Cardiac septum (tissue), 1 donor: ENCODE measurements at regions not wholly inside any gene's neighbourhood (a gene's known extent, or its start where the extent isn't known, plus 50 kb on each side); places are given as distances from the start of the nearest gene placed in this dataset.

ENCODE experiments used
- DNase-seq: peaks from one replicate; pipeline ENCODE4 v3.0.0-alpha.2; 2020; ENCODE audit warnings: low spot score
- intact Hi-C: fragments of 100-400 bp; cut with DNase I; formaldehyde crosslinking; loops from one replicate; pipeline ENCODE4 v1.14.0; 2022
- donor health status: DM: no; HTN: no; CAD: no.

DNA sequence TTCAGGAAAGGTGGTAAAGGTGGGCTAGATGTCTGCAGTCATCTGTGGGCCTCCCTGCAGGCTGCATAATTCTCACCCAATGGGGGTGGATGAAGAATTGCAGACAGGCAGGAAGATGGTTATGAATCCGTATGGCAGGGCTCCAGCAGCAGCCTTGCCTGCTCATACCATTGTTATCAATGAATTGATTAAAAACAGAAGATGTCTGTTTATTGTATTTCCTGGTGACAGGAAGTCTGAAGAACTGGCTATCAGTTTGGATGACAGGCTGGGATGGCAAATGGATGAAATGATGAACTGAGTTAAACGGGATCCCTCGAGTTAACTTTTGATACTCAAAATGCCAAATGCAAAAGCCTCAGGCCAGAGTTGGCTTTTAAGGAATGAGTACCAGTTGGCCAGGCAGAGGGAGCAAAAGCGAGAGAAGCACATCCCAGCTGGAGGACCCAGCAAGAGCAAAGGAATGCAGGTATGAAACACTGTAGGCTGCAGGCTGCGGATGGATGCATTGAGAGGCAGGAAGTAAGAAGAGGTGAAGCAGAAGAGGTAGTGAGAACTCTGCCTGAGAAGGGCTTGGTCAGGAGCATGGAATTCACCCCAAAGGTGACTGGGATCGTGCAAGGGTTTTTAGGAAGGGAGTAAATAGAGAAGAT is 550.0 kb upstream of the TBX3 start:
- intact Hi-C loops, result no loop called here
- no peak for DNase-seq

DNA sequence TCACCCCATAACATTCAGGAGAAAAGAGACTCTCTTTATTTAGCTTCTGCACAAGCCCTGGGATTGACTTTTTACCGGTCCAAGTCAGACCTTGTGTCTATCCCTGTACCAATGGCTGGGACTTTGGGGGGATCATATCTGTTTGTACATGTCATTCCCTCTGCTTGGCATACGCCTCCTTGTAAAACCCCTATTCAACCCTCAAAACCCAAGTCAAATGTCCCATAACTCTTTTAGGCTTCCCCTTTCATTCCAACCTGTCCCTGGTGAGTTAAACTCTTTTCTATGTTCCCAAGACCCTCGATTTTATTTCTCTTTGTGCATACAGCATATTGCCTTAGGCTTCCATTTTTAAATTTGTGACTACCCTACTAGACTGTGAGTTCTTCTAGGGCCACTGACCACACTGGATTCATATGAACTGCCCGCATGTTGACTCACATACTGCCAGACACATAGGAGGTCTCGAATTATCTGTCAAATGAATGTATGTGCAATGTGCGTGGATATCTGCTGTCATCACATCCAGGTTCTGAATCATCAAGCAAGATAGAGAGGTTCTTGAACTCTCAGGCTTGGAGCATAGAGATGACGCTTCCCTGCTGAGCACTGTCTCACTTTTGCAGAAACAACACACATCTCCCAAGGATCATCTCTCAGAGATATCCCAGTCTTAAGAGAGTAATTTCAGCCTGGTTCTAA is 548.6 kb upstream of the TBX3 start:
- intact Hi-C loops, result no loop called here

DNA sequence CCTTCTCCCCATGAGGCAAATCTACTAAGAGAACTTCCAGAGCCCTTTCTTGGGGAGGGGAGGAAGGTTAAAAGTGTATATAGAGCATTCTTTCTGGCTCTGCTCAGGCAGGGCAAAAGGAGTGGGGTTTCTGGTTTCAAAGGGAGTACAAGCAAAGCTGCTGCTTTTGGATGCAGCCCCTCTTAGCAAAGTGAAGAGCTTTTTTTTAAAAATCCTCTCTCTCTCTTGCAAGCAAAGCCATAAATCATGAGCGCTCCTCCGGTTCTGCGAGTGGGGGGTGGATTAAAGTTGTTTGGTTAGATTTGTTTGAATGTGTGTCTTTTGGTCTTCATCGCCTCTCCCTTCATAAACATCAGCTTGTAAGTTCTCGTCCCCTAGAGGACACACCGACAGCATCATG is 546.6 kb upstream of the TBX3 start:
- intact Hi-C loops, result no loop called here
- DNase-seq, result no peak

More for the DNA sequence above, 548.6 kb upstream of the TBX3 start:
- DNase-seq, result no peak

DNA sequence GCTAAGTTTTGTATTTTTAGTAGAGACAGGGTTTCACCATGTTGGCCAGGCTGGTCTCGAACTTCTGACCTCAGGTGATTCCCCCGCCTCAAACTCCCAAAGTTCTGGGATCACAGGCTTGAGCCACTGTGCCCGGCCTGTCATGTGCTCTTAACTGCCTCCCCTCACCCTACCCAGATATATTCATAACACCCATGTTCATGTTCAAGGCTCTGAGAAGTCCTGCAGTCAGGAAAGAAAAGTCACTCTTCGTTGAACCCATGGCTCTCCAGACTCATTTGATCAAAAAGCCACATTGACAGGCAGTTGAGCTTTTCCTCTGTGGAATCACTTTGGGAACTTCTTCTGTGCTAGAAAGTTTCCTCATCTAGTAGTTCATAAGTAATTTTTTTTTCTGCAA is 545.5 kb upstream of the TBX3 start:
- intact Hi-C loops, result loop anchor here (5.0 kb wide), 2 partner anchors 108 to 547 kb away; partner anchors contain the start of gene TBX3

DNA sequence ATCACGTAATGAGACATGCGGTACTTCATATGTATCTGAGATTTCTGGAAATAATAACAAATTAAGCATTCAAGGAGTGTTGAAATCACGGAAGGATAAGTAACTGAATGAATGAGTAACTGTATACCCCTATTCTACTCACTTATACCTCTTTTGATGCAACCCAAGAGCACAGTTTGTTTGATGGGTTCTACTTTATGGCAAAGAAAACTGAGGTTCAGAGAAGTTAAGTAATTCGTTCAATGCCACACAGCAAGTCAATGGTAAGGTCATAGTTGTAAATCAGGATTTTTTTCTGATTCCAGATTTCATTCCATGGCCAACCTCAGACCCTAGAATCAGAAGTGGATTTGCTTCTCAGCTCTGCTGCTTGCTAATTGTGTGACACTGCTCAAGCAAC is 544.5 kb upstream of the TBX3 start:
- intact Hi-C loops, result loop anchor here (5.0 kb wide), 2 partner anchors 109 to 546 kb away; partner anchors contain the start of gene TBX3
- no peak for DNase-seq

More for the DNA sequence above, 545.5 kb upstream of the TBX3 start:
- DNase-seq, result no peak

DNA sequence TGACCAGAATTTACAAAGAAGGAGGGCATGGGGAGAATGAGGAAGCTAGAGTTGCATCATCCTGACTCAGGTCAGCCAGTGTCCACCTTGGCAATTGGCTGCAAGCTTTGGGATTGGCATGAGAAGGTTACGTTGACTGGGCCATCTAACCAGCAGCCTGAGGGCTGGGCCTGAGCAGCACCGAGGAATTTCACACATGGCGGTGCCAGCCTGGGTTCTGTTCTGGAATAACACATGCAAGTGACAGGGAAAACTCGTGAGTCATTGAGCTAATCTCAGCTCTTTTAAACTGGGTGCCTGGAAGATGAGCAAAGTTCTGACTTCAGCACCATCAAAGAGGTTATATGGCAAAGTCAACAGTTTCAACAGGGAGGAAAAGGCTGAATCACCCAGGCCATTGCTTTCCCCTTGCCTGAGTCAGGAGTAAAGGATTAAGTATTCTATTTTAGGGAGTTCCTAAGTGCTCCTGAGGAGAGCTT is 543.2 kb upstream of the TBX3 start:
- no peak for DNase-seq
- intact Hi-C loops, result loop anchor here (5.0 kb wide), 2 partner anchors 110 to 545 kb away; partner anchors contain the start of gene TBX3

DNA sequence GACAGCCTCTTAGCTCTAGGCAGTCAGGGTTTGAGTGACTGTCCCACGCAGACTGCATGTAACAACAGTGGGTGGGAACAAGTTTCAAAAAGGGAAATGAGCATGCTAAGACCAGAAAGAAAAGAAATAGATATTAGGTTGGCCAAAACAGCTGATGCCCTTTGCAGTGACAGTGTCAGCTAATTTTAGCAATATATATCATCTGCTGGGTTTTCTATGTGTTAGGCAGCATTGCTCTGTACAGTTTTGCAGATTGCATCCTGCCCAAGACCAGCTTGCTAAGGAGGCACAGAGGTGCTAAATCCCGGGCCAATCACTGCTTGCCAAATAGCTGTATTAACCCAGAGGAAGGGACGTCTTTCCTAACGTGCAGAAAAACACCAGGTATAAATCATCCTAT is 541.9 kb upstream of the TBX3 start:
- intact Hi-C loops, result loop anchor here (5.0 kb wide), 2 partner anchors 111 to 544 kb away; partner anchors contain the start of gene TBX3
- no peak for DNase-seq

DNA sequence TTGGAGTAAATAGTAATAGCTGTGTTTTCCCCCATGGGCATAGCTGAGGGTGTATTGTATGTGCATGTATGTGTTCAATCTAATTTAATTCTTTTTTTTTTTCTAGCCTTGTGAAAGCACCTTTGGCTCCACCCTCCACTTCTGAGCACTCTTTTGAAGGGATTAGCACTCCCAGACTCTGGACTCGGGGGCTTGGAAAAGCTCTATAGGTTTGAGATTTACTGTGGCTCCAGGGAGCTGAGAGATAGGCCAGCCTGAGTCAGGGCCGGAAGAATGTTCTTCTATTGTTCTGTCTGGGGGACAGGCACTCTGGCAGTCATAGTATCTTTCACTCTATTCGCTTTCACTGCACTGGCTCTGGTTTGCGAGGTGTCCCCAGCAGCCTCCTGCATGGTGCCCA is 540.0 kb upstream of the TBX3 start:
- intact Hi-C loops, result no loop called here
- no peak for DNase-seq

DNA sequence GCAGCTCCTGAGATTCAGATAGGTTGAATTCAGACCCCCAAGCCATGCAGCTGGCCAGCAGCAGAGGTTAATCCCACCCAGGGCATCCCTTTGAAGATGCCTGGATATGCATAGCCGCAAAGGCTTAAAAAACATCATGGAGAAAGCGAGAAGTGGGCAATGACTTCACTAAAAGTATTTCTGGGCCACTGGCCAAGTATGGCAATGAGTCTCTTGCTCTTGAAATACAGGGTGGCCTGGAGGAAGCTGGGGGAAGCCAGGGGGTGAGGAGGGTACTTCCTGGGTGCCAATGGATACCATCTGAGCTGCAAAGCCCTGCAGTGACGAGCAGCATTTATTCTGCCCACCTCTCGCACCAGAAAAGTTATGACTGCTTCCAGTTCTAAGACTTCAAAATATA is 539.3 kb upstream of the TBX3 start:
- intact Hi-C loops, result no loop called here

DNA sequence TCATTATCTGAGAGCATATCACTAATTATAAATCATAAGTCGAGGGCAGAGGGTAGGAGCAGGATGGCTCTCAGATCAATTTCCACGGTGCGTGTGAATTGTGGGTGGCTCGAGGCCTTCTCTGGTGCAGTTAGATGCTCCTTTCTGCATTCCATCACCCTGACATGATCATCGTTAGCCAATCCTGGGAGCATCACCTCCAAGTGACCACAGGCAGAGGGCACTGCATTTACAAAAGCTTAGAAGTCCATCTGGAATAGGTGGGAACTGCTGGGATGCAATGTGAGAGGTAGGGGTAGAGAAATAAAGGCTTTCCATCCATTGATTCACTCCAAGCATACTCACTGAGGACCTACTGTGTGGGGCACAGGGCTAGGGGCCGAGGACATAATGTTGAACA is 538.2 kb upstream of the TBX3 start:
- no peak for DNase-seq
- intact Hi-C loops, result no loop called here

More for the DNA sequence above, 539.3 kb upstream of the TBX3 start:
- no peak for DNase-seq

DNA sequence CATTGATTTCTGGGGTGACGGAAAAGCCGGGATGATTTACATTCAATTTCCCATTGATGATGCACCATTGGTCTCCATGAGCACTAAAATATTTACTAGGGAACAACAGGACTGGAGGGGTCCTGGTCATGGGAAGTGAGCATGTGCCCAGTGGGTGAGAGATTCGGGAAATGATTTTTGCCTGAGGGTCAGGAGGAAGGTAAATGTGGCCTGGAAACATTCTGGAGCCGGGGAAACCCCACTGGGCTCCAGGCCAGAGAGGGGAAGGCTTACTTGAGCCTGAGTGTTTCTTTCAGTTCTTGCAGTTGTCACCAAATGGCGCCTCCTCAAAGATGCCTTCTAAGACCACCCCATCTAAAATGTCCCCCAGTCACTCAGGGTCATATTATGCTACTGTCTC is 532.3 kb upstream of the TBX3 start:
- intact Hi-C loops, result no loop called here

DNA sequence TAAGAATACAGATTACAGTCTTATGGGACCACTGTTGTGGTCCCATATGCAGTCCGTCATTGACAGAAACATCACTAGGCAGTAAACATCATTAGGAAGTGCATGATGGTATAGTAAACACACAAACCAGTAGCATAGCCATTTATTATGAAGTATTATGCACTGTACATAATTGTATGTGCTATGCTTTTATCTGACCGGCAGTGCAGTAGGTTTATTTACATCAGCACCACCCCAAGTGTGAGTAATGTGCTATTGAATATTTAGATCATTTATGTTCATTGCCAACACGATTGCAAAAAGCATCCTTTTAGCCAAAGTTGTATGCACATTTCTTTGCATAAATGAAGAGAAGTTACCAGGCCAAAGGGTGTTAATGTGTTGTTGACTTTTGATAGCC is 531.6 kb upstream of the TBX3 start:
- DNase-seq, result no peak
- intact Hi-C loops, result no loop called here

More for the DNA sequence above, 532.3 kb upstream of the TBX3 start:
- no peak for DNase-seq

DNA sequence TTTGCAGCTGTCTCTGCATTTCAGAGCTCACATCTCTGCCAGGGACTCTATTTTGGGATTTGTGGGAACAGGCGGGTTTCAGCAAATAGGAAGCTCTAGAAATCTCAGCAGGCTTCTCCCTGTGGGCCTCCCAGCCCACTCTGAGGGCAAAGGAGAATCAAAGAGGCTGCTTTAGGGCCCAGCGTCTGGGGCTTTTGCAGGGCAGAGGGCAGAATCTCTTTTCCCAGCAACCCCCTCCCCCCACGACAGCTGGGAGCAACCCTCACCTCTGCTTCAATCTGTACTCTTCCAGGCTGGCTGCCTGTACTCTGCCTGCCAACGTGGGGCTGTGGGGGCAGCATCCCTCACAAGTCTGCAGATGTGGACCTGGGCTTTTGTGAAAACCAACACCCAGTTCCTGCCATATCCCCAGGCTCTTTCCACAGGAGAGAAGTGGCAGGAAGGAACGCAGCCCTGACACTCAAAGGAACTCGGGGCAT is 529.6 kb upstream of the TBX3 start:
- no peak for DNase-seq
- intact Hi-C loops, result no loop called here

DNA sequence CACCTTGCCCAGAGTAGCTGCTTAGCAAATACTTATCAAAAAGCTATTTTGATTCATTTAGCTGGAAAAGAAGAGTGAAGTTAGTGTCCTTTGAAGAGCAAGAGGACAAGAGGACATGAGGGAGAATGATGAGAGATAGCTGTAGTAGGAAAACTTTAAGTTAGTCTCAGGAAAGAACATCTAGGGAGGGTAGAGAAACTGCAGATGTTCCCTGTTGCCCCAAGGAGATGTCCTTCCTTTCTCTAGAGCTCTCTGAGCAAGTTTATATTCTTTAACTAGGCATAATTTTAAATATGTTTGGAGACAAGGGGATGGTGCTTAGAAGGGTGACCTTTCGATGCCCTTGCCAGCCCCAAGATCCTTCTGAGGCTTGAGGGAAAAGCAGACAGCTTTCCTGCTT is 529.1 kb upstream of the TBX3 start:
- no peak for DNase-seq
- intact Hi-C loops, result no loop called here

DNA sequence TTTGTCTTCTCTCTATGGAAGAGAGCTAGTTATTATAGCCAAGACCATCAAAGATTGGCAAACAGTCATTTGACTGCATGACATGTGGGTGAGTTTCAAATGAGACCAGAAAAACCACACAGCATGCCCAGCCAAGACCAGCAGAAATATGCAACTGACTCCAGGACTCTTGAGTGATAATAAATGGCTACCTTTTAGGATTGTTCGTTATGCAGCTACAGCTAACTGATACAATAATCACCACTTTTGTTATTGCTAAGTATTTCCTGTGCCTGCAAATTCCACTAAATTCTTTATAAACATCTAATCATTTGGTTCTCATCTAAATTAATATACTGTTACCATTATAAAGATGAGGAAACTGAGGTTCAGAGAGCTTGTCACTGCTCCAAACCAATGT is 528.4 kb upstream of the TBX3 start:
- DNase-seq, result no peak
- intact Hi-C loops, result no loop called here

DNA sequence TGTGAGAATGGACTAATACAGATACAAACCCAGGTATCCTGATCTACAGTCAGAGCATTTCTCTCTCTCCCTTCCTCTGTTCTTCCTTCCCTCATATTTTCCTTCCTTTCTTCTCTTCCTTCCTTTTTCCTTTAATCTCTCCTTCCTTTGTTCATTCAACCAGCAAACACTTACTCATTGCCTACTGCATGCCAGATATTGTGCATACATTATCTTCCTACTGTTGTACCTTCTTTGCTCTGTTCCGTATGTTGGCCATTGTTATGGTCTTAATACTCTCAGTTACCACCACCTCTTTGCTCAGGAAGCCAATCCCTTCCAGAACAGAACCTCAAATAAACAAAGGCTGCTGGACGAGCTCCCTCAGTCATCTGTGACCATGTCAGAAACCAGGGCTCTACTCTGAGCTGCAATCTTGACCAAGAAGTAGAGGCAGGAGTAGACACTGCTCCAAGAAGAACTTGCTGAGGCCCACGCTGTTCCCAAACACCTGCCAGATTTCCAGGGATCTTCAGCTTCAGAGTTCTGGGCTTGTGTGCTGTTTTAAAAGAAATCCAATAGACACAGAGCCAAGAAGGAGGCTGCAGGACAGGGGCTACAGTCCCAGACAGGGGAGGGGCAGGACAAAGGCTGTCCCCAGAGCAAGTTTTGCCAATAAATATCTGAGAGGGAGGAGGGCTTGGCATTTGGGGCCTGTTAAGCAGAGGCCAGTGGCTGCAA is 526.7 kb upstream of the TBX3 start:
- no peak for DNase-seq
- intact Hi-C loops, result no loop called here

DNA sequence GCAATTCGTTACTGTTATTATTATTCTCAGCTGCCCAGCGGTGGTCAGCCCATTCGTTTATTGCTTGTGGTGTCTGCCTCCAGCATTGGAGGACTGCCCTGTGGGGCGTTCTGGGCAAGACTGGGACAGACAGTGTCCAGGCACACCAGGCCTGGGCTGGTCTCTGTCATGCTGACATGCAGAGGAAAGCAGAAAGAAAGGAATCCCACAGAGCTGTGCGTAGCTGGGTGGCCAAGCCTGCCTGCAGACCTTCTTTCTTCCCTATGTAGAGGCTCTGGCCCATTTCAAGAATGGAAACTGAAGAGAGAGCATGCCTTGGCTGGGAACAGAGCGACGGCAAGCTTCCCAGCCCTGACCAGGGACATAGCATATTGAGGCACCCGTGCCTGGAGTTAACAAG is 525.3 kb upstream of the TBX3 start:
- intact Hi-C loops, result no loop called here
- no peak for DNase-seq

DNA sequence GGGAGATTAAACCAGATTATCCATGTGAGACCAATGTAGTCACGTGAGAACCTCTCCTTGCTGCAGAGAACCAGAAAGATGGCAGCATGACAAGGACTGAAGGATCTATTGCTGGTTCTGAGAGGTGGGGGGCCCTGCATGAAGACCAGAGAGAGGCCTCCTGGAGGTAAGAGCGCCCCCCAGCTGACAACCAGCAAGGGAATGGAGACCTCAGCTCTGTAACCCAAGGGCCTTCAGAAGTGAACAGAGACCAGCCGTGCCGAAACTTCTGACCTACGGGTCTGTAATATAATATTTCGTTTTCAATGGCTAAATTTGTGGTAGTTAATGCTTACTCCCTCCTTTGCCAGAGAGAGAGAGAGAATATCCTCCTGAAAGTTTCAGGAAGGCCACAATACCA is 524.1 kb upstream of the TBX3 start:
- intact Hi-C loops, result no loop called here

DNA sequence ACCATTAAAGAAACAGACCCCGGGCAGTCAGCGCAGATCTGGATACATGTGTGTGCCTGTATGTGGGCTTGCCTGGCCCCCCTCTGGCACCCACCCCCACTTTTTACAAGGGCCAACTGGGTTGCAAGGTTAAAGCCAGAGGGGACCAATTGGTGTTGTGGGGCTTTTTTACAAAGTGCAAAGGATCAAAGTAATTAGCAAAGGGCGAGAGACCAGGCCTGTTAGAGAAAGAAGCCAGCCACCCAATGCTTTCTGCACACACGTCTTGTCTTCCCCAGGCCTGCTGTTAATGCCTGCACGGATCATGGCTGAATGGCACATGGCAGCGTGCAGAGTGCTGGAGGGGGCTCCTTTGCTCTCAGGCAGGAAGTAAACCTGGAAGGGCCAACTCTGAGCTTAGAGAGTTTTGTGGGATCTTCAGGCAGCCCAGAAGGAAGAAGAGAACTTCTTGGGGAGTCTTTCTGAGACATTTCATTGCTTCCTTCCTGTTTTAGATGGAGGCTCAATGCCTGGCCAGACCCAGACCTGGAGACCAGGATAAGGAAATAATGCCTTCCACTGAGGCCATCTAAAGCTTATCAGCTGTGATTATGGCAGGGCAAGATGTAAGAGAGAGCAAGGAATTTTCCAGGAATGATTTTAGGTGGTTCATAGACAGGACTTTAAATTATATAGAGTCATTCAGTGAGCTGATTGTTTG is 523.4 kb upstream of the TBX3 start:
- intact Hi-C loops, result no loop called here
- DNase-seq, result no peak

More for the DNA sequence above, 524.1 kb upstream of the TBX3 start:
- DNase-seq, result no peak

DNA sequence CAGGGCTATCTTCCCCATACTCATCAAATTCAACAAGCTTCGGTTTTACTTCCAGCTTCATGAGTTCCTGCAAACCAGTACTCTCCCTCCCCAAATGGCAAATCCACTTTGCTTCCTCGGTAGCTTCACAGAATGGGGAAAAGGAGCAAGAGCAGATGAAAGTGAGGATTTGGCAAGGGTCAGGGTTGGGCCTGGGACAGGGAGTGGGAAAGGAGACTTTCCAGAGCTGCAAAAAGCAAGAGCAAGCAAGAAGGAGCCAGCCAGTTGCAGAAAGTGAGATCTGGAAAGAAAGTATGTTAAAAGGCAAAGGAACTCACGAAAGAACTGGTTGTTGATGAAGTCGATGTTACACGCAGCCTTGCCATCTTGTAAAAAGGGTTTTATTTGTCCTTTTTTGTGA is 522.8 kb upstream of the TBX3 start:
- DNase-seq, result no peak
- intact Hi-C loops, result no loop called here
